ENCODE measurements at regions not wholly inside any gene's neighbourhood (a gene's known extent, or its start where the extent isn't known, plus 50 kb on each side); places are given as distances from the start of the nearest gene placed in this dataset.
"Not testable (repeated sequence)": the region's sequence is repeated elsewhere in the genome, so short reads cannot be mapped to it uniquely, and the experiment has no call there.

DNA sequence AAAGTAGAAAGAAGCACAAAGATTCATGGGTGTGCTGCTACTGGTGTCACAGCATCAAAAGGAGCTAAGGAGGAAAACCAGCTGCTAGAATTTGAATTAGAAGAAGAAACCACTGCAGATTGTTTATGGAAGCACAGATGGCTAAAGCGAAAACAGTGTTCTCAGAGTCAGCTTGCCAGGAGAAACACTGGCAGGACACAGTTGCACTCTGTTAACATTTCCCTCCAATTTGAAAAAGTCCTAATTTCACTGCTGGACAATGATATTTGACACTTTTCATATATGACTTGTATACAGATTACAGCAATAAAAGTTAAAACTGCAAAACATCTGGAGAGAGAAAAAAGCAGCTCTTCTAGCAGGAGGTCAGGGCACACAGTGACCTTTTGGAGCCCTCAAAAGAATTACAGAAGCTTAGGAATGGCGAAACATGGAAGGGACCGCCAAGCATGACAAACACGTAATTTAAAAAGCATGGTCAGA lies 314.5 kb downstream of the COL12A1 start:
- H3K9me3 Mint-ChIP-seq (ENCODE audit: low read depth) = peaks cover 1% of the 10 kb centered on the region
- no peaks in the 10 kb centered on the region for H3K36me3 Mint-ChIP-seq (ENCODE audit: insufficient read depth)
- H3K27me3 Mint-ChIP-seq = no peaks in the 10 kb centered on the region
- no peak overlapping the region for H3K4me3 Mint-ChIP-seq (ENCODE audit: low read depth)
- H3K4me1 Mint-ChIP-seq (ENCODE audit: low read depth) = no peaks in the 10 kb centered on the region
- no peak for DNase-seq (ENCODE audit: low spot score, unreplicated experiment)
- TF ChIP-seq CTCF (IDR thresholded peaks at IDR 0.05; ENCODE audit: unreplicated experiment) = no peak
- no peak overlapping the region for H3K27ac Mint-ChIP-seq

DNA sequence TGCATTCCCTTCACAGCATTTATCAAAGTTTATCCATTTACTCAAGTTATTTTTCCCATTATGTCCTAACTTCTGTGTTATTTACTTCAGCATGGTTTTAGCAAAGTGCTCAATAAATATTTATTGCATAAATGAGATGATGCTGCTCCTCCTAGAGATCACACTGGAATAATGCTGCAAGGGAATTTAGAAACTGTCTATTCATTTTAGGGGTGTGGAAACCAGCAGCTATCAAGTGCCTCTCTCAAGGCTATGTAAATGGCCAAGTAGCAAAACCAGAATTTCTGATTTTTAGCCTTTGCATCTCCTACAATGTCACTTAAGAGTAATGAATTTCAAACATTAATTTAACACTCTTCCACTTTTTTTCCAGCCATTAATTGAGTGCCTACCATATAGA lies 316.2 kb downstream of the COL12A1 start:
- Mint-ChIP-seq H3K4me1 (ENCODE audit: low read depth) (no peaks in the 10 kb centered on the region), H3K36me3 (ENCODE audit: insufficient read depth) (no peaks in the 10 kb centered on the region), H3K27me3 (no peaks in the 10 kb centered on the region), H3K4me3 (ENCODE audit: low read depth) (no peak overlapping the region), H3K27ac (no peak overlapping the region), H3K9me3 (ENCODE audit: low read depth) (peaks cover 6% of the 10 kb centered on the region)
- no peak for DNase-seq (ENCODE audit: low spot score, unreplicated experiment)
- no peak for TF ChIP-seq CTCF (IDR thresholded peaks at IDR 0.05; ENCODE audit: unreplicated experiment)

- H3K27me3 Mint-ChIP-seq; DNase-seq (ENCODE audit: low spot score, unreplicated experiment); H3K4me3 Mint-ChIP-seq (ENCODE audit: low read depth); H3K9me3 Mint-ChIP-seq (ENCODE audit: low read depth); H3K27ac Mint-ChIP-seq; H3K4me1 Mint-ChIP-seq (ENCODE audit: low read depth); H3K36me3 Mint-ChIP-seq (ENCODE audit: insufficient read depth): not testable (repeated sequence)
Observed at GRCh38 chr6:74888741-74889140, 317.1 kb downstream of the COL12A1 start.

GRCh38 chr6:74879976-74880375 lies 325.9 kb downstream of the COL12A1 start:
- no peak for DNase-seq (ENCODE audit: low spot score, unreplicated experiment)
- Mint-ChIP-seq H3K4me3 (ENCODE audit: low read depth) (no peak overlapping the region), H3K27ac (no peak overlapping the region), H3K36me3 (ENCODE audit: insufficient read depth) (no peaks in the 10 kb centered on the region), H3K4me1 (ENCODE audit: low read depth) (no peaks in the 10 kb centered on the region), H3K9me3 (ENCODE audit: low read depth) (no peaks in the 10 kb centered on the region), H3K27me3 (no peaks in the 10 kb centered on the region)
- no peak for TF ChIP-seq CTCF (IDR thresholded peaks at IDR 0.05; ENCODE audit: unreplicated experiment)

- no peak for DNase-seq (ENCODE audit: low spot score, unreplicated experiment)
- Mint-ChIP-seq H3K4me3 (ENCODE audit: low read depth) (no peak overlapping the region), H3K4me1 (ENCODE audit: low read depth) (no peaks in the 10 kb centered on the region), H3K9me3 (ENCODE audit: low read depth) (no peaks in the 10 kb centered on the region), H3K27ac (no peak overlapping the region), H3K27me3 (no peaks in the 10 kb centered on the region), H3K36me3 (ENCODE audit: insufficient read depth) (no peaks in the 10 kb centered on the region)
- no peak for TF ChIP-seq CTCF (IDR thresholded peaks at IDR 0.05; ENCODE audit: unreplicated experiment)
Observed at GRCh38 chr6:74879234-74879633, 326.6 kb downstream of the COL12A1 start.

DNA sequence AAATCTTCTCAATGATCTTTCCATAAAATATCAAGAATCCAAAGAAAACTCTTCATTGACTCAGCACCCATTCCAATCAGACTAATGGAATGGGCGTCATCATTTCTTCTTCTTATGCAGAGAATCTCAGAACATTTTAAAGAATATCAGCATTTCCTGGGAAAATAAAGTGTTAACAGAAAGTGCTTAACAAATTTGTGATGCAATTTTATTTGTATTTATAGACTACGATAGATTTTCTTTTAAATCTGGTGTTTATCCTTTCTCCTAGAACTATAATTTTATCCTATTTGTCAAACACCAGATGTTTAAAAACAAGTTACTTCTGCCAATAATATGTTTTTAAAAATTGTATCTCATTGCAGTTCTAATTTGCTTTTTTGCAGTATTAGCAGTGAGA lies 330.7 kb downstream of the COL12A1 start:
- peaks cover 3% of the 10 kb centered on the region for H3K9me3 Mint-ChIP-seq (ENCODE audit: low read depth)
- DNase-seq (ENCODE audit: low spot score, unreplicated experiment) = no peak
- TF ChIP-seq CTCF (IDR thresholded peaks at IDR 0.05; ENCODE audit: unreplicated experiment) = no peak
- no peak overlapping the region for H3K4me3 Mint-ChIP-seq (ENCODE audit: low read depth)
- no peaks in the 10 kb centered on the region for H3K4me1 Mint-ChIP-seq (ENCODE audit: low read depth)
- no peaks in the 10 kb centered on the region for H3K36me3 Mint-ChIP-seq (ENCODE audit: insufficient read depth)
- H3K27me3 Mint-ChIP-seq = no peaks in the 10 kb centered on the region
- no peak overlapping the region for H3K27ac Mint-ChIP-seq
